NCI-H1105 treated with DMSO at 0.1 percent for 48 hours (cell line): ENCODE measurements at regions not wholly inside any gene's neighbourhood (a gene's known extent, or its start where the extent isn't known, plus 50 kb on each side); places are given as distances from the start of the nearest gene placed in this dataset.
"Not testable (repeated sequence)": the region's sequence is repeated elsewhere in the genome, so short reads cannot be mapped to it uniquely, and the experiment has no call there.

Experiments
- DNase-seq: peaks from one replicate; lab custom pipeline; 2025; lab: John Stamatoyannopoulos, UW

GRCh38 chr2:76170009-76170384, 459.3 kb upstream of the GCFC2 start:
- no peak for DNase-seq

DNA sequence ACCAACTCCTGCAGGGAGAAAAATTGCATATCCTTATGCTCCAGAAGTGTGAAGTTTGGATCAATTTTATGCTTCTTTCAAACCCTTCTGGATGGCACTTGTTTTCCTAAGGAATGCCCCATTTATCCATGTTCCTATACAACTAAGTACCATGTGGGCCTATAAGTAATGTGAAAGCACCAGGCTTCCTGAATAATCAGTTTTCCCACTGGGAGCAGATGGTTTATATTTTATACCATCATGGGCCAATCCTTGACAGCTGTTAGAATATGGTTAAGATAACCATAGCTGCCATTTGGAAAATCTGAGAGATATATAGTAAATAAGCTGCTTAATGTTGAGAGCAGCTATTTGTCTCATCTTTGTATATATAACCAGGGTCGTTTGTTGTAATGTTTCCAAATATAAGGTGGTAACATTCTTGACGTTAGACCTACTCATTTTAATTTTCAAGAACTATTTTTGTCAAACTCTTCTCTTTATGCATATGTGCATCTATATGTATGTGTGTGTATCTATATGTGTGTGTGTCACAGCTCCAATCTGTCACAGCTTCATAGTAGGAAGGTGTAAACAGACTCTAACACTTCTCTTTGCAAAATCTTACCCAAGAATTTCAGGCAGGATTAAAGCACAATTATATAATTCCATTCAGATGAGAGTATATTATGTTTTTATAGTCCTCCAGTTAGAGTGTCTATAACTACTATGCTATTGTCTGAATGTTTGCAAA, 458.7 kb upstream of the GCFC2 start:
- DNase-seq = no peak

DNA sequence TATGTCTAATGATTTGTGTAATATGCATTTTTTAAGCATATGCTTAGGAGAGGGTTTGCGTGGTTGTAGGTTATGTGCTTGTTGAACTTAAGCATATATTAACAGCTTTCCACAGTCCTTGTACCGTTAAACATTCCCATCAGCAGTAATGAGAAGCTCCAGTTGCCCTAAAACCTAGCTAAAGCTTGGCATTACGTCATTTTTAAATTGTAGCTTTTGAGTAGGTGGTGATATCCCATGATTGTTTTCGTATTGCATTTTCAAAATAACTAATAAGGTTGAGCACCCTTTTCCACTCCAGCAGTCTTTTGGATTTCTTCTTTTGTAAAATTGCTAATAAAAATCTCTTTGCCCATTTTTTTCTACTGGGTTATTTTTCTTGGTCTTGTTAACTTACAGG, 453.1 kb upstream of the GCFC2 start:
- DNase-seq = no peak

DNA sequence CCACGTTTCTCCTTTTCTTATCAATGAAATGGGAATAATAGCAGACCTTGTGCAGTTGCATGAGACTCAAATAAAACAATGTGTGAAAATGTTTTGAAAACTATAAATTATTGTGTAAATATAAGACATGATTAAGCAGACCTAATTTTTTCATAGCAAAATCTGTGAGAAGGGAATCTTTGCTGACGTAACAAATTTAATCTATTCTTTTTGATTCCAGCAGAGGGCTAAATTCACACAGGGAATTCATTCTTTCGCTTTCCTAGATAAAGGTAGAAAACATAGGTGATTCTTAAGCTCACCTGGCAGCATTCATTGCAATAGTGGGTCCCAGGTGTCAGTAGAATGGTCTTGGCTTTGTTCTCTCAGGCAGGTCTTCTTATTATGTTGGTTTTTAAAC, 450.0 kb upstream of the GCFC2 start:
- DNase-seq = no peak

DNA sequence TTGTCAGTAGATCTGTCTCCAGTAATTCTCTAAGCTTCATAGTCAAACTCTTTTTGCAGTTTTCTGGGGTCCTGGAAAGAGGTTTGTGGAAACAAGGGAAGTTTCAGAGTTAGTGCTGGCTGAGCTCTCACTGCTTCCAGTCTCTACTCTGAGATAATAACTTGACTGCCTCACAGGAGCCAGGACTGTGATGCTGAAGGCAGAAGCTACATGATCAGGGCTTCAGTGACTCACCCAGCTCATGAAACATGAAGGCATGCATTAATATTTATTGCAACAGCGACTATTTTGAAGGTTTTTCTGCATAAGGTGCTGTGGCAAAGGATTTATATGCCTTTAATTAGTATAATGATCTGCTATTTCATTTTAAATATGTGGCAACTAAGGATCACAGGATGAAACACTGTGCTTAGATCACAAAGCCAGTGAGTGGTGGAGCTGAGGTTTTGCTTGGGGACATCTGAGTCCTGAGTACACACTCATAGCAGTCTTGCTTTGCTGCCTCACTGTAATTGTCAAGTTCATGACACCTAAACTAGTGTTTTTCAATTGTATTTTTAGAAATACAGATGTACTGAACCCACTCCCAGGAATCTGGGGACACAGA, 448.4 kb upstream of the GCFC2 start:
- DNase-seq = no peak

GRCh38 chr2:76157531-76157930, 446.8 kb upstream of the GCFC2 start:
- no peak for DNase-seq

GRCh38 chr2:76154981-76155380, 444.3 kb upstream of the GCFC2 start:
- no peak for DNase-seq

GRCh38 chr2:76149846-76150245, 439.1 kb upstream of the GCFC2 start:
- no peak for DNase-seq

GRCh38 chr2:76139303-76139702, 428.6 kb upstream of the GCFC2 start:
- not testable (repeated sequence) for DNase-seq

GRCh38 chr2:76128622-76129021, 417.9 kb upstream of the GCFC2 start:
- no peak for DNase-seq

DNA sequence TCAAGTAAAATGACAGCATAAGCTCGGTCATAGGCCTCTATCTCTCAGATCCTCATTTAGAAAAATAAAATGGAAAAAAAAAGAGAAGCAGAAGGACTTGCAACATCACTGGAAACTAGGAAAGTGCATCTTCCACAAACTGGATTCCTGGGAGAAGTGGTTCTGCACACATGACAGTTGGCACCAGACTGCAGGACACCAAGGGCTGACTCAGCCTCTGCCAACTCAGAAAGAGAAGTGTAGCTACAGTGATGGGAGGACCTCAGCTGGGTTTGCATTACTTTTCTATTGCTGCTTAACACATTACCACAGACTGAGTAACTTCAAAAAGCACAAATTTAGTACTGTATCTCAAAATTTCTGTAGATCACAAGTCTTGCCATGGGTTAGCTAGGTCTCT, 409.5 kb upstream of the GCFC2 start:
- no peak for DNase-seq

DNA sequence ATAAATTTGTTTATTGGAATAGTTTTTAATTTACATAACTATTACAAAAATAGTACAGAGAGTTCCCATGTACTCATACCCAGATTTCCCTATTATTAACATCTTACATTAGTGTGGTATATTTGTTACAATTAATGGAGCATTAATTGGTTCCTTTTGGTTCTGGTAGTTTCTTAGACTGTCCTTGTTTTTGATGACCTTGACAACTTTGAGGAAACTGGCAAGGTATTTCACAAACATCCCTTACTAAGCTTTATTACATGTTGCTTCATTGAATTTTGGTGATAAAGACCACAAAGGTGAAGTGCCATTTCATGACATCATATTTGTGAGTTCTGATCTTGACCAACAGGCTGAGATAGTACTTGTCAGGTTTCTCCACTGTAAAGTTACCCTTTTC, 379.0 kb upstream of the GCFC2 start:
- no peak for DNase-seq

GRCh38 chr2:76083248-76083647, 372.5 kb upstream of the GCFC2 start:
- peak; percentile 15 for DNase-seq

DNA sequence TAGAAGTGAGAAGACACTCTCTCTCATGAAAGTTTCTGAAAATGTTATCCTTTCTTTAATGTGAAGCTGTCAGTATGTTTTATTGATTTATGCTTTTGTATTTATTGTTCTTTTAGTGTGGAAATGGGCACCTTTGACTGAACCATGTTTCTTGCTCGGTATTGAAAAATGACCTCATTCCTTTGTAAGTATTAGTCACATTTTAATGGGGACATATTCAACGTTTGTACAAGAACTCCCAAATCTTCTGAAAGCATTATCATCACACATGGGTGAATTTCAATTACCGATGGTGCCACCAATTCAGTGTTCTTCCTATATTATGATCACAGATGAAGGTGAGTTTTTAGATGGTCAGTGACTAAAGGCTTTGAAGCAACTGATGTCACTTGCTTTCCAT, 371.8 kb upstream of the GCFC2 start:
- no peak for DNase-seq

DNA sequence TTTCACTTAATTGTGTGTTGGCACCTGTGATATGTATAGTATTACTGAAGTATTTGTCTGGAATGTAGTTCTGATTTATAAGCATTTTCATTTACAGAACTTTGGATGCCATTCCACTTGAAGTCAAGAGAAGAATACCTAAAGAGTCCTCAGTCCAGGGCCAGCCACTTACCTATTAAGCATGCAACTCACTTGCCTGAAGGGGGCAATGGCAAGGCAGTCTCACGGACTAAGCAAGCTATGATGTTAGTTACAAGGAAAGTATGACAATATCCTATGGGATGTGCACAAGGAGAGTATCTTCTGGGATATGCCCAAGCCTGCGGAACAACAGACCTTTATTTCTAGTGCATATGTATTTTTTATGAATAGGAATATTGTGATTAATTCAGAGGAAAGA, 369.4 kb upstream of the GCFC2 start:
- no peak for DNase-seq

GRCh38 chr2:76075126-76075525, 364.4 kb upstream of the GCFC2 start:
- no peak for DNase-seq

DNA sequence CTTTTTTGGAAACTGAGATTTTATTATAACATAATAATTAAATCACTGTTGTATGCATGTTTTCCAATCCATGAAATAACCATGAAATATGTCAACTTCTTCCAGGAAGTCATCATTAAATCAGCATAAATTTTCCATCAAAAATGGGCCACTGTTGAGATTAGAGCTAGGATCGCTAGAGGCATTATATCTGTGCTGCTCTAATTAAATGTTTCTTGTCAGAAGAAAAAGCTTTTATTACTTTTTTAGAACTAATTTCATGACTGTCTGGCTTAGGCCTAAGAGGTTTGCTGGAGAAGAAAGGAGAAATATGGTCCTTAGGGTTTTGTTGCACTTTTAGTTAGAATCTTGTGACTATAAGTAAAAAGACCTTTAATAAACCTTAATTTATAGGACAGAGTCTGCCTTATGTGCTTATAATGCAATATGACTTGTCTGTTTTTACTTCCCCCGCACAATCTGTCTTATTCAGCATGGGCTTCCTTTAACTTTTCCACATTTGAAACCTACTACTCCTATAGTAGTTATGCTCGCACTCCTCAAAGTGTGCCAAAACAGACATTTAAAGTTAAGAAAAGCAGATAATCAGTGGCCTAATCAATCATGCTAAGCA, 363.4 kb upstream of the GCFC2 start:
- no peak for DNase-seq

DNA sequence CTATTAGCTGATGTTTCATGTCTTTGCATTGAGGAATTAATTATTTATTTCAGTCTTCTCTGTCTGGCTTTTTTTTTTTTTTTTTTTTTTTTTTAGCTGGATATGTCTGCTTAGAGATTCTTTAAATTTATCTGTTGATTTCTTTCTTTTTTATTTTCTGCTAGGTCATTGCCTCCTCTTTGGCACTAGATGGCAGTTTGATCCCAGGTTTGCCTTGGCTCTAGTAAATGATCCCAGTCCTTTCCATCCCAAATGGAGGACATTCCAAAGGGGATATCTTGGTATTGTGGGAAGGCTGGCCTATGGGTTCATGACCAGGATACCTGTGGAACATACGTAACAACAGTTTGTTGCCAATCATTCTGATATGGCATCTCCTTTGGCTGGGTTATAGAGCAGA, 339.5 kb upstream of the GCFC2 start:
- DNase-seq = no peak

- no peak for DNase-seq
Observed at GRCh38 chr2:76044701-76045100, 334.0 kb upstream of the GCFC2 start.

DNA sequence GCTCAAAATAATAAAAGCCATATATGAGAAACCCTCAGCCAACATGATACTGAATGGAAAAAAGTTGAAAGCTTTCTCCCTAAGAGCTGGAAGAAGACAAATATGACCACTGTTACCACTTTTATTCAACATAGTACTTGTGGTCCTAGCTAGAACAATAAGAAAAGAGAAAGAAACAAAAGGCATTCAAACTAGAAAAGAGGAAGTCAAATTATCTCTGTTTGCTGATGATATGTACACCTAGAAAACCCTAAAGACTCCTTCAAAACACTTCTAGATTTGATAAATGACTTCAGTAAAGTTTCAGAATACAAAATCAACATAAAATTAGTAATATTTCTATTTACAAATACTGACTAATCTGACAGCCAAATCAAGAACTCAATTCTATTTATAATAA, 328.8 kb upstream of the GCFC2 start:
- no peak for DNase-seq

GRCh38 chr2:76027761-76028160, 317.0 kb upstream of the GCFC2 start:
- DNase-seq = no peak

GRCh38 chr2:76019128-76019527, 308.4 kb upstream of the GCFC2 start:
- DNase-seq = no peak

DNA sequence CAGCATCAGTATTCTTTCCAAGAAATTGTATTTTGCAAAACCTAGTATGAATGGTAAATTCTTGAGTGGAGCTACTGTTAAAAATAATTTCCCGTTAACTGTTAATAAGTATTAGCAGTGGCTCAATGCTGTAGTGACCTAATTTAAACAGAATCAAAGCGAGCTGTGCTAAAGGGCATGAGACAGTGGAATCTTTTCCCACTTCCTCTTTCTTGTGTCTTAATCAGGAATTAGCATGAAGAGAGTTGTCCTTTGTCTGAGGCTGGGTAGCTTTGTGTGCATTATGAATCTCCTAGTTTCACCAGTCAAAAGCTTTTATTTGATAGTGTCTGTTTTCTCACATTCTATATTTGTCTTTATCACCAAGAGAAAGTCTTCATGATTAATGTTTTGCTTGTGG, 298.8 kb upstream of the GCFC2 start:
- DNase-seq = no peak
